ENCODE measurements at regions not wholly inside any gene's neighbourhood (a gene's known extent, or its start where the extent isn't known, plus 50 kb on each side); places are given as distances from the start of the nearest gene placed in this dataset.

GRCh38 chr4:96146686-96147085, 306.8 kb downstream of the PDHA2 start:
- TF ChIP-seq ZNF274 (IDR thresholded peaks at IDR 0.05; ENCODE audit: low read depth, low read length) (no peak), YY1 (IDR thresholded peaks at IDR 0.05; ENCODE audit: insufficient read depth, insufficient read length) (no peak), SUZ12 (IDR thresholded peaks at IDR 0.05; ENCODE audit: extremely low read depth, insufficient read depth, insufficient read length) (no peak)
